GM21367 (cell line): ENCODE measurements at regions not wholly inside any gene's neighbourhood (a gene's known extent, or its start where the extent isn't known, plus 50 kb on each side); places are given as distances from the start of the nearest gene placed in this dataset.
"Not testable (repeated sequence)": the region's sequence is repeated elsewhere in the genome, so short reads cannot be mapped to it uniquely, and the experiment has no call there.

ENCODE experiments used
- ATAC-seq: cut with Tn5 transposase; IDR thresholded peaks from one replicate; pipeline ENCODE4 v1.9.1; 2021; ENCODE audit not compliant: unreplicated experiment

- ATAC-seq = no peak
These were observed 115.9 kb upstream of the CACUL1 start for GRCh38 chr10:118870467-118871243.

- ATAC-seq = no peak
These were observed 116.6 kb upstream of the CACUL1 start for GRCh38 chr10:118871244-118871865.

DNA sequence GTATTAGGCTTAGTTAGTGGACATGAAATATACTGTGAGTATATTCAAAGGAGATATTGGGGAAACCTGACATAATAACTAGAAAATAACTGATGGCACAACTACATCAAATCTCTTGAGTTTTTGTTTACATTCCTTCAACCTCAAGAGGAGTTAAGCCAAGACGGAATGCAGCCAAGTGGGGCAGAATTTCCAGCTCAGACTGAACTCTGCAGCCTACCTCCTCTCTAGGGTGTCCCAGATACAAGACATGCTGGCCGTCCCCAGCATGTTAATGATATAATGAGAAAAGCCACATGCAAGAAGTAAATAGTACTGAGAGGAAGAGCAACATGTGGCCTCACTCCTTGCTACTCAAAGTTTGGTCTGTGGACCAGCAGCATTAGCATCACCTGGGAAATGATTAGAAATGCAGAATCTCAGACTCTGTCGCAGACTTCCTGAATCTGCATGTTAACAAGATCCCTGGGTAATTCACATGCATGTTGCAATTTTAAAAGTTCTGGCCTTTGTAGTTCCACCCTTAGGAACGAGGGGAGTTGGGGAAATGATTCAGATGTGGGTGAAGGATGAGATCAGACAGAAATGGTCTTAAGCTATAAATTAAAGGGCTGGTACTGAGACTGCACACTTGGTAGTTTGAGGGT, 118.4 kb upstream of the CACUL1 start:
- ATAC-seq = no peak

DNA sequence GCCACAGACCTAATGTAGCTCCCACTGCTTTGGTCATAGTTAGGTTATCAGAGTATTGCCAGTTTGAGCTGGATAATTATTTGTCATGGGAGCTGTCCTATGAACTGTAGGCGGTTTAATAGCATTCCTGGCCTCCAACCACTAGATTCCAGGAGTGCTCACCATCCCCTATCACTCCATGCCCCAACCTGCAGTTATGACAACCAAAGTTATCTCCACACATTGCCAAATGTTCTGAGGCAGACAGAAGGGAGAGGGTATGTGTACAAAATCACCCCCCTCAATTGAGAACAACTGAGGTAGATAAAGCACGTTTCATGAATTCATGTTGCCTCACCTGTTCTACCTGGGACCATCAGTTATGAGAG, 119.0 kb upstream of the CACUL1 start:
- no peak for ATAC-seq

DNA sequence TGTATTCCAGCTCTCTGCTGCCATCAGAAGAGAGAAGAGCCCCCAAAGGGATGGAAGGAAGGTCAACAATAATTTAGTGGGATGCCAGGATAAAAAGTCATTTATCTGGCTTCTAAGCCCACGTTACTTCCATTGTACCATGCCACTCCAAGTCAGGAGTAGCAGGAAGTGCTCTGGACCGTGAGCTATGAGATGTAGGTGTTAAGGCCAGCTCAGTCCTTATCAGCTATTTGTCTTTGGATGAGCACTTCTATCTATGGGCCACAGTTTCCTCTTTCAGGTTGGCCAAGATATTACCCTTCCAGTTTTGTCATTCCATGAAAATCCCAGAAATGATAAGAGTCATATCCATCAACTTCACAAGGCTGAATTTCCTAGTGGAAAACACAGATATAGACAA, 119.4 kb upstream of the CACUL1 start:
- ATAC-seq = no peak

DNA sequence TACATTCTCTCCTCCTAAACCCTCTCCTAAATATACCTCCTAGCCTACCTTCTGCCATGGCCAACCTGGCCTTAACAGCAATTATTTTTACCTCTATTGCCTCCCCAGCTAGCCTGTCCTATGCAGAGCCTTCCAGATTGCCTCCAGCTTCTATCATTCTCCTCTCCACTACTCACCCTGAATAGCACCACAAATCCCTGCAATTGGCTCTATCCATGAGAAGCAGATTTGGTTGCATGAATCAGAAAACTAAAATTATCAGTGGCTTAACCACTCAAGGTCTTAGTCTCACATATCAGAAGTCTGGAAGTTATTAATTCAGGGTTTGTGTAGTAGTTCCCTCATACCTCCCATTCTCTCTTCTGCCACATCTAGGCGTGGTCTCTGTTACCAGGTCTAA, 120.3 kb upstream of the CACUL1 start:
- no peak for ATAC-seq

DNA sequence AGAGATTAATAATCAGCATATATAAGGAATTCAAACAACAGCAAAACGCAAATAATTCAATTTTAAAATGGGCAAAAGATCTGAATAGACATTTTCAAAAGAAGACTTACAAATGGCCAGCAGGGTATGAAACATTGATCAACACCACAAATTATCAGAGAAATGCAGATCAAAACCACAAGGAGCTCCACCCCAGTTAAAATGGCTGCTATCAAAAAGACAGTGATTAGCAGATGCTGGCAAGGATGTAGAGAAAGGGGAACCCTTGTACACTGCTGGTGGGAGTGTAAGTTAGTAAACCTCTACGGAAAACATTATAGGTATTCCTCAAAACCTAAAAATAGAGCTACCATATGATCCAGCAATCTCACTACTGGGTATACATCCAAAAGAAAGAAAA, 128.0 kb upstream of the CACUL1 start:
- ATAC-seq = no peak

DNA sequence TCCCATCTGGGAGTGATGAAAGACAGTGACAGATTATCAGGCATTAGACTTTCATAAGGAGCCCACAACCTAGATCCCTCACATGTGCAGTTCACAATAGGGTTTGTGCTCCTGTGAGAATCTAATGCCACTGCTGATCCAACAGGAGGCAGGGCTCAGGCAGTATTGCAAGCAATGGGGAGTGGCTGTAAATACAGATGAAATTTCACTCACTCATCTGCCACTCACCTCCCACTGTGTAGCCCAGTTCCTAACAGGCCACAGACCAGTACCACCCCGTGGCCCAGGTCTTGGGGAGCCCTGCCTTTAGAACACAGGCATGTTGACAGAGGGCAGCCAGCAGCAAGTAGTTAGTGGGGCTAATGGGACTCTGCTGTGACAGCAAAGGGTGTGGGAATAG, 137.3 kb upstream of the NANOS1 start:
- no peak for ATAC-seq

DNA sequence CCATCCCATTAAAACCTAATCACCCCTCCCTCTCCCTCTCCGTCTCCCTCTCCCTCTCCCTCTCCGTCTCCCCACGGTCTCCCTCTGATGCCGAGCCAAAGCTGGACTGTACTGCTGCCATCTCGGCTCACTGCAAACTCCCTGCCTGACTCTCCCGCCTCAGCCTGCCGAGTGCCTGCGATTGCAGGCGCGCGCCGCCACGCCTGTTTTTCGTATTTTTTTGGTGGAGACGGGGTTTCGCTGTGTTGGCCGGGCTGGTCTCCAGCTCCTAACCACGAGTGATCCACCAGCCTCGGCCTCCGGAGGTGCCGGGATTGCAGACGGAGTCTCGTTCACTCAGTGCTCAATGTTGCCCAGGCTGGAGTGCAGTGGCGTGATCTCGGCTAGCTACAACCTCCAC, 134.6 kb upstream of the NANOS1 start:
- not testable (repeated sequence) for ATAC-seq

- ATAC-seq = no peak
These were observed 128.9 kb upstream of the NANOS1 start for GRCh38 chr10:118900617-118901016.

GRCh38 chr10:118901380-118901779, 128.1 kb upstream of the NANOS1 start:
- no peak for ATAC-seq

DNA sequence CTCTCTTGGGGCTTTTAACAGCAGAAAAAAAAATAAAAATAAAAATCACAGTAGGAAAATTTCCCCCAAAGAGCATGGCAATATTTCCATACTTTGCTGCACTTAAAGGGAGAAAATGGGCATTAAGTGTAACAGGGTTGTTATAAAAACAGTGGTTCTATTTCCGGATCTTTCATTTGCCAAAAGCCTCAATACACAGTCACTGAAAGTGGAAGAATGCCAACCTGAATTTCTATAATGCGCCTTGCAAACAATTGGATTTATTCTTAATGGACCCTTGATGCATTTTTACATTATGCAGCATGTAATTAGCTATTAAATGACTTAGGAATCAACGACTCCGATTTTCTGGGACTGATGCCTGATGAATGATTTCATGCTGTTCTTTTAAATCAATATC, 127.6 kb upstream of the NANOS1 start:
- ATAC-seq = no peak

DNA sequence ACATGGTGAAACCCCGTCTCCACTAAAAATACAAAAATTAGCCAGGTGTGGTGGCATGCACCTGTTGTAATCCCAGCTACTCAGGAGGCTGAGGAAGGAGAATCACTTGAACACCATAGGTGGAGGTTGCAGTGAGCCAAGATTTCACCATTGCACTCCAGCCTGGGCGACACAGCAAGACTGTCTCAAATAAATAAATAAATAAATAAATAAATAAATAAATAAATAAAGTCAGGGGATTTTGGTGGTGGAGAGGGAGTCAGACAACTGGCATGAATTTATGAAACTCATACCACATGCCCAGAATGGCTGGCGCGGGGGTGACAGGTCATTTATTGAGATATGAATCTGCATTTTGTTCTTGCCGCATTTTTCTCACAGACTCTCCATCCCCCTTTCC, 126.9 kb upstream of the NANOS1 start:
- ATAC-seq = not testable (repeated sequence)

DNA sequence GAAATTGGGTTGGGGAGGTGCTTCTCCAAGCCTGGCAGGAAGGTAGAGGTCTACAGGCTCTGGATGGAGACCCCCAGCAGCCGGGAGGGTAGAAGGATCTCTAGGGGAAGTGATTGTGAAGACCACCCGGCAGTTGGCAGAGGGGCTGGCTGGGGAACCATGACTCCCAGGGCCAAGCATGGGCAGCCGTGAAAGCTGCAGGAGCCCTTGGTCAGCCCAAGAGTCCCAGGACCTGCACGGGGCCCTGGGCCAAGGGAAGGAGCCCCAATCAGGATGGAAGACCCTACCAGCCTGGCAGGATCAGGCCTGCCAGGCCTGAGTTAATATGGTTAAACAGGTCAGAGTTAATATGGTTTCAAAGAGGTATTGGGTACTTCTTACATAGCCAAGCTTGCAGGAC, 126.3 kb upstream of the NANOS1 start:
- ATAC-seq = no peak

- no peak for ATAC-seq
These were observed 125.8 kb upstream of the NANOS1 start for GRCh38 chr10:118903691-118904090.

DNA sequence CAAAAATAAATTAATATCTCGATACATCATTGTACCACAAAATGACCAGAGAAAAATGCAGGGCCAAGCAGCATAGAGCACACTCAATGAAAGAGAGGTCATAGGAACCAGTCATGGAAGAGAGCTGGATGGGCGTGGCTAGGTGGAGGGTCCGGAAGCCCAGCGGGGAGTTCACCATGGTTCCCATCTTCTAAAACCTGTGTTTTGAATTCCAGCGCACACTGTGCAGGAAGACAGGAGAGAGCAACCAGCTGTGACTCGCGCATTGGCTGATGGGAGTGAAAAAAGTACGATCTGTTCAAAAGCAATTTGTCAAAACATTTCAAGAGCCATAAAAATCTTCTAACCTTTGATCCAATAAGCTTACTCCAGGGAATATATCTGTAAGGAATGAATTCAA, 125.2 kb upstream of the NANOS1 start:
- ATAC-seq = no peak

- ATAC-seq = no peak
These were observed 122.5 kb upstream of the NANOS1 start for GRCh38 chr10:118907051-118907450.

DNA sequence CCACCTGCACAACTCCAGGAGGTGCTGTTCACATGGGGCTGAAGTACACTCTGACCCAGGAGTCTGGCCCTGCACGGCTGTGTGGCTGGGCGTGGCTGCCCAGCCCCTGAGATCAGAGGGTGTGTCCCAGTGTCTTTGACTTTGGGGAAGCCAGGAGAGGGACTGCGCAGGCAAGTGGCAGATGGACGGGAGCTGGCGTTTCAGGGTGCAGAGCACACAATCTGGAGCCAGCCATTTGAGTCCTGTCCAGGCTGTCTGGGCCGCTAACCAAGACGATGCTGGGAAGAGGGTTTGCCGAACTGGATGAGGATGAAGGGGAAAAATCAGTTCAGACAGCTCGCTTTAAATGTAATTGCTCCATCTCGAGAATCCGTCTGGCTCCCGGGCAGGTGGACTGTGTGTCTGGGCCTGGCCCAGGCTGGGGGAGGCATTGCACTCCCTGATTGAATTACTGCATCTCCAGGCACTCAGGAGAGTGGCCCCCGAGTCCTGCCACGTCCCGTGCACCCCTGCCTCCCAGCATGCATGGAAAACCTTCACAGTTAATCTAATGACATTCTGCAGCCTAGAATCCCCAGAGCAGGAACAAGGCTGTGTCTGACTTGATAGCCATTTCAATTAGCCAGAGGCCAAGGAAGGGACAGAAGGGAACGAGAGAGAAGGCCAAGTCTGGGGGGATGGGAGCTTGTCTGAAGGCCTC, 120.8 kb upstream of the NANOS1 start:
- ATAC-seq = no peak

- no peak for ATAC-seq
These were observed 118.8 kb upstream of the NANOS1 start for GRCh38 chr10:118910702-118911101.

DNA sequence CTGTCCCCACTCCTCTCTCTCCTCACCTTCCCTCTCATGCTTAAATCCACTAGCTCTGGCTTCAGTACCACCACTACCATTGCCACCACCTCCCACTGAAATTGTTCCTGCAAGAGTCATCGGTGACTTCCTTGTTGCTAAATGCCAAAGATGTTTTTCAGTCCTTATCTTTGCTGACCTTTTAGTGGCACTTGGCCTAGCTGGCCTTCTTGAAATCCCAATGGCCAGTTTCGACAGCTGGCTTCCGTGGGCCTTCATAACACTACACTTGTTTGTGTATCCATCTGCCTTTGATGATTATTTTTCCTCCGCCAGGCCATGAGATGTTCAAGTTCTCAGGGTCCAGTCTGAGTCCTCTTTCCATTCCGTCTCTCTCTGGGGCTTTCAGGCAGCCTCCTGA, 118.2 kb upstream of the NANOS1 start:
- ATAC-seq = no peak

- ATAC-seq = no peak
These were observed 116.4 kb upstream of the NANOS1 start for GRCh38 chr10:118912961-118913600.
